Activated CD8-positive, alpha-beta memory T cell treated with anti-CD3 and anti-CD28 coated beads, Interleukin-2, amount 10 ng/mL, durations not matched to agents 7 days and 5 days (primary cell): ENCODE measurements at regions not wholly inside any gene's neighbourhood (a gene's known extent, or its start where the extent isn't known, plus 50 kb on each side); places are given as distances from the start of the nearest gene placed in this dataset.

Source experiments
- ATAC-seq: fragments of 150-1000 bp; cut with Tn5 transposase; one replicate; pipeline ENCODE4 v1.10.0; 2021; ENCODE audit warnings: moderate library complexity
- CTCF ChIA-PET: fragments of 350-600 bp; sonication (Branson Sonifier 250); formaldehyde crosslinking; loops from one replicate; lab custom pipeline; 2021; ENCODE audit warnings: antibody characterized with exemption; lab: Charles Lee
- DNase-seq: peaks from one replicate; pipeline ENCODE4 v3.0.0-alpha.2; 2020
- H3K27ac Mint-ChIP-seq: one replicate; pipeline ENCODE4 v1.8.0; 2021; ENCODE audit warnings: mild to moderate bottlenecking, mixed read lengths
- H3K27me3 Mint-ChIP-seq: one replicate; pipeline ENCODE4 v1.8.0; 2021; ENCODE audit warnings: mixed read lengths
- H3K36me3 Mint-ChIP-seq: one replicate; pipeline ENCODE4 v1.8.0; 2021; ENCODE audit warnings: mild to moderate bottlenecking, mixed read lengths
- H3K4me1 Mint-ChIP-seq: one replicate; pipeline ENCODE4 v1.8.0; 2021; ENCODE audit warnings: mixed read lengths
- H3K4me3 Mint-ChIP-seq: one replicate; pipeline ENCODE4 v1.8.0; 2021; ENCODE audit warnings: mild to moderate bottlenecking, moderate library complexity, mixed read lengths
- H3K9me3 Mint-ChIP-seq: one replicate; pipeline ENCODE4 v1.8.0; 2022; ENCODE audit warnings: low read depth, mixed read lengths

- no peaks in the 10 kb centered on the region for H3K36me3 Mint-ChIP-seq
- DNase-seq (no peak), ATAC-seq (no peak)
- CTCF ChIA-PET = no interaction called here
- H3K27ac Mint-ChIP-seq = no peak overlapping the region
- H3K27me3 Mint-ChIP-seq = no peaks in the 10 kb centered on the region
- no peaks in the 10 kb centered on the region for H3K4me1 Mint-ChIP-seq
- no peak overlapping the region for H3K4me3 Mint-ChIP-seq
- H3K9me3 Mint-ChIP-seq = no peaks in the 10 kb centered on the region
Observed at GRCh38 chrX:14220386-14220944, 190.8 kb upstream of the GEMIN8 start.

- Mint-ChIP-seq H3K27me3 (no peaks in the 10 kb centered on the region), H3K9me3 (no peaks in the 10 kb centered on the region), H3K4me1 (no peaks in the 10 kb centered on the region), H3K4me3 (no peak overlapping the region), H3K27ac (no peak overlapping the region), H3K36me3 (no peaks in the 10 kb centered on the region)
- DNase-seq (no peak), ATAC-seq (no peak)
- CTCF ChIA-PET = no interaction called here
Observed at GRCh38 chrX:14209034-14209433, 179.3 kb upstream of the GEMIN8 start.

- no peaks in the 10 kb centered on the region for H3K4me1 Mint-ChIP-seq
- DNase-seq (no peak), ATAC-seq (no peak)
- no peak overlapping the region for H3K4me3 Mint-ChIP-seq
- no peaks in the 10 kb centered on the region for H3K27me3 Mint-ChIP-seq
- H3K27ac Mint-ChIP-seq = no peak overlapping the region
- CTCF ChIA-PET = no interaction called here
- no peaks in the 10 kb centered on the region for H3K9me3 Mint-ChIP-seq
- no peaks in the 10 kb centered on the region for H3K36me3 Mint-ChIP-seq
Observed at GRCh38 chrX:14194711-14195110, 165.0 kb upstream of the GEMIN8 start.

- CTCF ChIA-PET = no interaction called here
- Mint-ChIP-seq H3K4me3 (no peak overlapping the region), H3K4me1 (no peaks in the 10 kb centered on the region), H3K27me3 (no peaks in the 10 kb centered on the region), H3K9me3 (no peaks in the 10 kb centered on the region), H3K27ac (no peak overlapping the region), H3K36me3 (no peaks in the 10 kb centered on the region)
- no peak for ATAC-seq
- DNase-seq = no peak
Observed at GRCh38 chrX:14193547-14193946, 163.9 kb upstream of the GEMIN8 start.

GRCh38 chrX:14173873-14174272, 144.2 kb upstream of the GEMIN8 start:
- ATAC-seq (no peak), DNase-seq (no peak)
- no peaks in the 10 kb centered on the region for H3K36me3 Mint-ChIP-seq
- H3K4me3 Mint-ChIP-seq = no peak overlapping the region
- CTCF ChIA-PET = no interaction called here
- no peaks in the 10 kb centered on the region for H3K9me3 Mint-ChIP-seq
- no peak overlapping the region for H3K27ac Mint-ChIP-seq
- no peaks in the 10 kb centered on the region for H3K4me1 Mint-ChIP-seq
- H3K27me3 Mint-ChIP-seq = no peaks in the 10 kb centered on the region

GRCh38 chrX:14164828-14165227, 135.1 kb upstream of the GEMIN8 start:
- CTCF ChIA-PET = no interaction called here
- Mint-ChIP-seq H3K36me3 (no peaks in the 10 kb centered on the region), H3K27ac (no peak overlapping the region), H3K4me3 (no peak overlapping the region), H3K4me1 (no peaks in the 10 kb centered on the region), H3K27me3 (no peaks in the 10 kb centered on the region), H3K9me3 (no peaks in the 10 kb centered on the region)
- ATAC-seq = no peak
- DNase-seq = no peak

GRCh38 chrX:14125462-14125861, 95.8 kb upstream of the GEMIN8 start:
- ATAC-seq (no peak), DNase-seq (no peak)
- H3K36me3 Mint-ChIP-seq = no peaks in the 10 kb centered on the region
- no peak overlapping the region for H3K27ac Mint-ChIP-seq
- no peaks in the 10 kb centered on the region for H3K4me1 Mint-ChIP-seq
- H3K9me3 Mint-ChIP-seq = no peaks in the 10 kb centered on the region
- H3K4me3 Mint-ChIP-seq = no peak overlapping the region
- CTCF ChIA-PET = no interaction called here
- H3K27me3 Mint-ChIP-seq = no peaks in the 10 kb centered on the region

- no peaks in the 10 kb centered on the region for H3K9me3 Mint-ChIP-seq
- H3K36me3 Mint-ChIP-seq = no peaks in the 10 kb centered on the region
- H3K4me1 Mint-ChIP-seq = no peaks in the 10 kb centered on the region
- no peak overlapping the region for H3K4me3 Mint-ChIP-seq
- ATAC-seq (no peak), DNase-seq (no peak)
- H3K27ac Mint-ChIP-seq = no peak overlapping the region
- no peaks in the 10 kb centered on the region for H3K27me3 Mint-ChIP-seq
- CTCF ChIA-PET = no interaction called here
Observed at GRCh38 chrX:14124562-14124961, 94.9 kb upstream of the GEMIN8 start.

GRCh38 chrX:14095702-14096101, 66.0 kb upstream of the GEMIN8 start:
- no peak overlapping the region for H3K4me3 Mint-ChIP-seq
- peaks cover 7% of the 10 kb centered on the region for H3K27me3 Mint-ChIP-seq
- CTCF ChIA-PET = no interaction called here
- peak; percentile 71 for ATAC-seq
- no peaks in the 10 kb centered on the region for H3K9me3 Mint-ChIP-seq
- peak; percentile 42 for DNase-seq
- H3K27ac Mint-ChIP-seq = no peak overlapping the region
- no peaks in the 10 kb centered on the region for H3K36me3 Mint-ChIP-seq
- no peaks in the 10 kb centered on the region for H3K4me1 Mint-ChIP-seq

GRCh38 chrX:14094191-14094590, 64.5 kb upstream of the GEMIN8 start:
- H3K27ac Mint-ChIP-seq = no peak overlapping the region
- no peaks in the 10 kb centered on the region for H3K4me1 Mint-ChIP-seq
- CTCF ChIA-PET = no interaction called here
- no peaks in the 10 kb centered on the region for H3K36me3 Mint-ChIP-seq
- H3K27me3 Mint-ChIP-seq = peaks cover 11% of the 10 kb centered on the region
- no peak overlapping the region for H3K4me3 Mint-ChIP-seq
- DNase-seq (no peak), ATAC-seq (no peak)
- no peaks in the 10 kb centered on the region for H3K9me3 Mint-ChIP-seq

- ATAC-seq (no peak), DNase-seq (no peak)
- H3K27ac Mint-ChIP-seq = no peak overlapping the region
- CTCF ChIA-PET = no interaction called here
- H3K27me3 Mint-ChIP-seq = peaks cover 12% of the 10 kb centered on the region
- H3K9me3 Mint-ChIP-seq = no peaks in the 10 kb centered on the region
- H3K4me3 Mint-ChIP-seq = no peak overlapping the region
- H3K36me3 Mint-ChIP-seq = no peaks in the 10 kb centered on the region
- no peaks in the 10 kb centered on the region for H3K4me1 Mint-ChIP-seq
Observed at GRCh38 chrX:14084466-14084865, 54.8 kb upstream of the GEMIN8 start.

GRCh38 chrX:14083783-14084182, 54.1 kb upstream of the GEMIN8 start:
- Mint-ChIP-seq H3K4me1 (no peaks in the 10 kb centered on the region), H3K9me3 (no peaks in the 10 kb centered on the region), H3K27me3 (peaks cover 12% of the 10 kb centered on the region), H3K27ac (no peak overlapping the region), H3K36me3 (no peaks in the 10 kb centered on the region), H3K4me3 (no peak overlapping the region)
- DNase-seq (no peak), ATAC-seq (no peak)
- CTCF ChIA-PET = interaction anchor here (0.6 kb wide), 1 partner anchor 589 kb away, joined by 3 read pairs; no protein-coding TSS in a partner anchor

GRCh38 chrX:14079891-14080430, 50.3 kb upstream of the GEMIN8 start:
- no peak overlapping the region for H3K27ac Mint-ChIP-seq
- ATAC-seq (no peak), DNase-seq (no peak)
- H3K4me3 Mint-ChIP-seq = no peak overlapping the region
- H3K9me3 Mint-ChIP-seq = no peaks in the 10 kb centered on the region
- CTCF ChIA-PET = no interaction called here
- peaks cover 3% of the 10 kb centered on the region for H3K27me3 Mint-ChIP-seq
- no peaks in the 10 kb centered on the region for H3K36me3 Mint-ChIP-seq
- no peaks in the 10 kb centered on the region for H3K4me1 Mint-ChIP-seq
